GM12864 (cell line): ENCODE measurements at regions not wholly inside any gene's neighbourhood (a gene's known extent, or its start where the extent isn't known, plus 50 kb on each side); places are given as distances from the start of the nearest gene placed in this dataset.

Experiments used
- DNase-seq: peaks from one replicate; pipeline ENCODE4 v3.0.0-alpha.2; 2011; ENCODE audit warnings: low read depth
- H3K4me3 ChIP-seq: 2 replicates; pipeline ENCODE4 v1.5.1; 2011; ENCODE audit warnings: mild to moderate bottlenecking, low read depth, low read length, control low read depth
- TF ChIP-seq, protein P1 (sequence below): IDR thresholded peaks from 2 replicates; pipeline ENCODE4 v1.5.1; 2011; ENCODE audit warnings: low read depth, mild to moderate bottlenecking, moderate library complexity, low read length, control low read depth, inconsistent platforms; ENCODE audit errors: missing control alignments

- TF ChIP-seq, protein P1, sequence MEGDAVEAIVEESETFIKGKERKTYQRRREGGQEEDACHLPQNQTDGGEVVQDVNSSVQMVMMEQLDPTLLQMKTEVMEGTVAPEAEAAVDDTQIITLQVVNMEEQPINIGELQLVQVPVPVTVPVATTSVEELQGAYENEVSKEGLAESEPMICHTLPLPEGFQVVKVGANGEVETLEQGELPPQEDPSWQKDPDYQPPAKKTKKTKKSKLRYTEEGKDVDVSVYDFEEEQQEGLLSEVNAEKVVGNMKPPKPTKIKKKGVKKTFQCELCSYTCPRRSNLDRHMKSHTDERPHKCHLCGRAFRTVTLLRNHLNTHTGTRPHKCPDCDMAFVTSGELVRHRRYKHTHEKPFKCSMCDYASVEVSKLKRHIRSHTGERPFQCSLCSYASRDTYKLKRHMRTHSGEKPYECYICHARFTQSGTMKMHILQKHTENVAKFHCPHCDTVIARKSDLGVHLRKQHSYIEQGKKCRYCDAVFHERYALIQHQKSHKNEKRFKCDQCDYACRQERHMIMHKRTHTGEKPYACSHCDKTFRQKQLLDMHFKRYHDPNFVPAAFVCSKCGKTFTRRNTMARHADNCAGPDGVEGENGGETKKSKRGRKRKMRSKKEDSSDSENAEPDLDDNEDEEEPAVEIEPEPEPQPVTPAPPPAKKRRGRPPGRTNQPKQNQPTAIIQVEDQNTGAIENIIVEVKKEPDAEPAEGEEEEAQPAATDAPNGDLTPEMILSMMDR: no peak
- no peak overlapping the region for H3K4me3 ChIP-seq
- no peak for DNase-seq
Measured at GRCh38 chr2:223701761-223702160, 99.6 kb upstream of the SCG2 start.

- TF ChIP-seq, protein P1: no peak
- DNase-seq: no peak
- no peak overlapping the region for H3K4me3 ChIP-seq
Measured at GRCh38 chr2:223700221-223700620, 98.1 kb upstream of the SCG2 start.

DNA sequence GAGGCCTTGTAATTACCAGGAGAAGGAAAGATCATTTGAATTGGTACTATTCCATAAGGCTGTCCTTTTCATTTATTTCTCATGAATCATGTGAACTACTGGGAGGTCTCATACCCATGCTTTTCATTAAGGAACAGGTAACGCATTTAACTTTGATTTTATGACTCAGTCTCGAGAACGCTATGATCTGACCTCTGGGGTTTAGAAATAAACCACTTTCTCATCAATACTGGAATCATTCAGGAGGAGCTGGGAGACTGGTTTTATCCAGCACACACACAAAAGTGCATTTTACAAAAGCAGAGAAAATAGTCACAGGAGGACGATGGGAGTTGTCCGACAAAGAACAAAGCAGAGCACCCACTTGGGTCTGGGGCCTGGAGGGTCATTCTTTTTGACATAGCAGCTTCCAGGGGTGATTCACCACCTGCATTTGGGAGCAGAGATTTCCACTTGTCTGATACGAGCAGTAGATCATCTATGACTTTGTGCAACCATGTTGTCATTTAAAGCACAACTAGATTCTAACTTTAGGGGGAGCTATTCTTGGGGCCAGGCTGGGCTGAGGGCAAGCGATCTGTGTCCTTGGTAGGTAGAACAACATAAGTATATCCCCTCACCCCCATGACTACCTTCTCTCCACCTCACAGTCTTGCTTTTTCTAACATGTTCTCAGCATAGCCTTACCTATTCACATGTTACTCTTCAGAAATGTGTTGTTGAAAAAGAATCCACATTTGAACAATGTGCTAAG is 95.9 kb upstream of the SCG2 start:
- TF ChIP-seq, protein P1: no peak
- no peak overlapping the region for H3K4me3 ChIP-seq
- no peak for DNase-seq

GRCh38 chr2:223697316-223697891 is 95.2 kb upstream of the SCG2 start:
- no peak for DNase-seq
- TF ChIP-seq, protein P1: no peak
- no peak overlapping the region for H3K4me3 ChIP-seq

GRCh38 chr2:223696719-223697118 is 94.6 kb upstream of the SCG2 start:
- no peak for DNase-seq
- H3K4me3 ChIP-seq: no peak overlapping the region
- TF ChIP-seq, protein P1: no peak

DNA sequence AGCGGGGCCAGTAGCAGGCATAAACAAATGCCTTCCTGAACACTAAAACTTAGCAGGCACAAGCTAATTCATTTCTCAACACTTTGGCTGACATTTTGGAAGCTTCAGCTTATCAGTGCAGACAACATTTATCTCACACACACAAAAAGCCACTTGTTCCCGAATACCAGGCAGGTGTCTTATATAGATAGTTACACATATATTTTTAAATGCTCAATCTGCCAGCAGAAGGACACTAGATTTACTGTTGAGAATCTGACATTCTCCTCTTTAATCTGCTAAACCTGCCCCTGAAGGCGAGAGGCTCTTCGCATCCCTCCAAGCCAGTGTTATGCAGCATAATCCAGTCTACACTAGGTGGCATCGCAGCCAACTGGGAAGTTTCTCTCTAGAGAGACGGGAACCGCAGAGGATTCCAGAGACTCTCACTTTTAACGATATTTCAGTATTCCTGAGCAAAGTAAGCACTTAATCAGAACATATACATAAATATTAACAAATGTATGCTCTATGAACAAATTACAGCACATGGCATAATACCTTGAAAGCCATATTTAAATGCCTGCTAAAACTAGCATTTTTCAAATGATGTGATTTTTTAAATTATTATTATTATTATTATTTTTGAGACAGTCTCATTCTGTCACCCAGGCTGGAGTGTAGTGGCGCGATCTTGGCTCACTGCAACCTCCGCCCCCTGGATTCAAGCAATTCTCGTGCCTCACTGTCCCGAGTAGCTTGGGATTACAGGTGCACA is 90.2 kb upstream of the SCG2 start:
- TF ChIP-seq, protein P1: peak; percentile 21
- H3K4me3 ChIP-seq: no peak overlapping the region
- DNase-seq: no peak
